ENCODE measurements at regions not wholly inside any gene's neighbourhood (a gene's known extent, or its start where the extent isn't known, plus 50 kb on each side); places are given as distances from the start of the nearest gene placed in this dataset.

DNA sequence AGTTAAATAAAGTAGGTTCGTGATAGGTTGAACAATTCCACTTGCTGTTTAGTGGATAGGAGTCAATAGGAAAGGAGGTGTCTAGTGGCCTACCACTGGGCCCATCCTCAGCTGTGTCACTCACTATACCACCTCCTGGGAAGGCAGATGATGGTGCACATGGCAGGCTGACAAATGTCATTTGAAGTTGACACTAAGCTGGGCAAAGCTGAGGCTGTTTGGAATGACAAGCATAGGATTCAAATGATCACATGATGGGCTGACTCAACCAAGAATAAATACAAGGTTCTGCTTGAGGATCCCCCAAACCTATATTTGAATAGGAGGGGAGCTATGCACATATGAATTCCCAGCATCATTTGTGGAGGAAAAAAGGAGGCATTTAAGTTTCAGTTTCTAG, 489.8 kb downstream of the RPS24 start:
- no peak for DNase-seq

DNA sequence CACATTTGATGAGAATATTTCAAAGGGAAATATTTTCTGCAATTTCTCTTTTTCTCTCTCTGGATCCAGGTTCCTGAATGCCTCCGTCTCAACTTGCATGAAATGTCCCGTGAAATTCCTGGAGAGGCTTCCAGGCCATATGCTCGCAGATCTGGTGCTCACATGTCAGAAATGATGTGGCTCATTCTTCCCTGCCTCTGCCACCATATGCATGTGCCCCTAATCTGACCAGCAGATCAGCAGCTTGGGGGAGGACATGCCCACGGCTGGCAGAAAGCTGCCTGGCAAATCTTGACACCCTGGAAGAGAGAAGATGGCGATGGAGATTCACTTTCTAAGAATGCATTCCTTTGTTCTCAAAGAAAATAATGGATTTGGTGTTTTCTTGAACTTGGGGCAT, 490.7 kb downstream of the RPS24 start:
- DNase-seq = no peak

DNA sequence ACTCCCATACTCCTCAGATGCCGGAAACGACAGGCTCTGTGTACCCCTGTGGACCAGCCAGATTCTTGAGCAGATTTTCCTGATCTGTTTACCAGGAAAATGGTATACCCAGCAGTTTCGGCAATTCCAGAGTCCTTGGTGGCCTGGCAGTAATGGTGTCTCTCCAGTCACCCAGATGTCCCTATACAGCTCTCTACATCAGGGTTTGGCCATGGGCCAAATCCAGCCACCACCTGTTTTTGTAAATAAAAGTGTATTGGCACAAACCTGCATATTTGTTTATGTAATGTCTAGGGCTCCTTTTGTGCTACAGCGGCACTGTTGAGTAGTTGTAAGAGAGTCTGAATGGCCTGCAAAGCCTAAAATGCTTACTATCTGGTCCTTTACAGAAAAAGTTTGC, 491.3 kb downstream of the RPS24 start:
- no peak for DNase-seq

DNA sequence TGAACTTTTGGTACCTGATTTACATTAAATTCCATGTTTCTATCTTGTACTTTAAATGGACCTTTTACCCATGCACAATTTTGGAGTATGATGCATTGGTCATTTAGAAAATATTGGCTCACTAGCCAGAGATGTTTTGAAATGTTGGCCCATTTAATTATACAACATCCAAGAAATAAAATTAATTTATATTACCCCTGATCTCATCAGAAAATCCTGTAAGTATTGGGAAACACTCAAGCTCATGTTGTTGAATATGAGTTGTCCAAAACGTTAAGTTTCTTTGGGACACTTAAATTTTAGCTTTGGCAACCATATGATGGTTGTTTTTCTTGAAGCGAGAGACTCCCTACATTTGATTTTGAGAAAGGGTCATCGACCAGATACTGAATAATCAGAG, 492.7 kb downstream of the RPS24 start:
- no peak for DNase-seq

DNA sequence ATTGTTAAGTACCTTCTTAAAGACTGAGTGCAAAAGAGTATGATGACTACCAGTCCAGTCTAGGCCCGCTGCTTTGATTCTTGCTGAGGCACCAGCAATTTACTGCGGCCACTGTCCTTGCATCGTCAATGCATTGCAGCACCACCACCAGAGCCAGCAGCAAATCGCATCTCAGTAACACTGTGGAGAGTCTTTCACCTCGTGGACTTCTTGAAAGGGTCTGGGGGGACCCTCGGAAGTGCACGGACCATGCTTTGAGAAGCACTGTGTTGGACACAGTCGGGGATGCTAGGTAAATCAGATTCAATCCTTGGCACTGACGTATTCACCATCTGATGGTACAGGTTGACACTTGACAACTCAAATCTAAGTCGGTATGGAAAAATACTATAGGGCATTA, 493.6 kb downstream of the RPS24 start:
- no peak for DNase-seq

DNA sequence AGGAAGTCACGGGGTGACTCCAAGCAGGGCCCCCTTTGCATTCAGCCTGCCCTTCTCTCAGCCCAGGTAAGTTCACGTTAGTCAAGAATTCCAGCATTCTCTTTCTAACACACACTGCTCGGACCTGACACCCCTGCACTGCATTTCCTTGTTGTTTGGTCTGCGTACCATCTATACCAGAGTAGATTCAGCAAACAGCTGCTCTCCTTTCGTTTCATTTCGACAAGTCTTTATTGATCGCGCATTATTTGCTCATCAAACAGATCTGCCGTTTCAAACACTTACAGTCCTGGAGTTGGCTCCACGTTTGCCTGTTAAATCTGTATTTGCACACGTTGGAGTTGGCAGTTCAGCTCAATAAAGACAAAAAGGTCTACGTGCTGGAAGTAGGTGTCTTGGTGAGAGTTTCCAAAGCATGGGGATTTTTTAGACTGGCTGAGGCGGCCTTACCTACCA, 495.1 kb downstream of the RPS24 start:
- no peak for DNase-seq

DNA sequence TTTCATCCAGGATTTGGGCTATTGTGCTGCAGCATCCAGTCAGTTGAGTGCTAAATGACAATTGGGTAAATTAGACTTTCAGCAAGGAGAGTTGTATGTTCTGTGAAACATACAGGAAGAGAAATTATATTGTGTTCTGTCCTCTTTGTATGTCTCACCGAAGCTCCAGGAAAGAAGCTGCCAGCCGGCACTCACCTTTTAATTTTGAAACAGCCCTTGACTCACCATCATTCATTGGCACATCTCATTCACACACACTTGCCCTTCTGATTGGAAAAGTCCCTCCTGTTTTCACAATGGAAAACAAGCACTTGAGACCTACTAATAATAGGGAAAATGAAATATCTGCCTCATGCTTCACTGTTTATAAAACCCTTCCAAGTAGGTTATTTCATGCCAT, 495.6 kb downstream of the RPS24 start:
- DNase-seq = no peak

DNA sequence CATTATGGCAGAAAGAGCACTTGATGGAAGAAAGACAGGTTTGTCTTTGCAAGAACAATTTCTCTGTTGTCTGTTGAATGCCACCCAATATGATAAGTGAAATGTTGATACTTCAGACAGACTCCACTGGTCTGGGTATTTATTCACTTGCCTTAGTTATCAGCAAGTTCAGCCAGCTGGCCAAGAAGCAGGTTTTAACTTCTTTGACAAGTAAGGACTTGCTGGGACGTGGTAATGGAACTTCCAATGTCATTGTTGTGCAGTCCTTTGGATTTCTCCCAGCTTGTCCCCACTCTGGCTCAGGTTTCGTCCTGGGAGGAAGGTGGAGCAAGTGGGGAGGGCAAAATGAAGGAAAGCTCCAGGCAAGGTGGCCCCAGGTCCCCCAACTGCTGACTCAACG, 497.4 kb downstream of the RPS24 start:
- no peak for DNase-seq

DNA sequence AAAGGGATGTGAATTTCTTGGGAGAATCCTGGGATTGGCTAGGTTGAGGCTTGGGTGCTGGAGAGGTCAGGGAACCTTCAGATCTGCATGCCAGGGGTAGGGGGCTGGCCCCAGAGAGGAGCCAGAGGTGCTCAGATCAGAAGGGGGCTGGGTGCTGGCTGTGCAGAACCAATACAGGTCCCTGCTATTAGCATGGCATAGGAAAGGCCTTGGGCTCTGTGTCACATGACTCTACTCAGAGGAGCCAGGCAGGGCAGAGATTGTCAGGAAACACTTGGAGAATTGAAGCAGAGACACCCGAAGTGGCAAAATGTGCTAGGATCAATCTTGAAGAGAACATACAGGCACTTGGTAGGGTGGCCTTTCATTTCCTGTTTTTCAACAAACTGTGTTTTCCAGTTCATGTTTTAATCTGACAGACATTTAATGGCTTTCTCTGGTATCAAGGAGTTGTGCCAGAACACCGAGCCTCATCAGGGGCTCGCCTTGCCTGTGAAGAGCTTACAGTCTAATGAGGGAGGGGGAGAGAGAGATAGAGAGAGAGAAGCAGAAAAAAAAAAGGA, 498.9 kb downstream of the RPS24 start:
- DNase-seq = peak in 3 of 4 experiments; percentile 31 to 59 (median 32)

DNA sequence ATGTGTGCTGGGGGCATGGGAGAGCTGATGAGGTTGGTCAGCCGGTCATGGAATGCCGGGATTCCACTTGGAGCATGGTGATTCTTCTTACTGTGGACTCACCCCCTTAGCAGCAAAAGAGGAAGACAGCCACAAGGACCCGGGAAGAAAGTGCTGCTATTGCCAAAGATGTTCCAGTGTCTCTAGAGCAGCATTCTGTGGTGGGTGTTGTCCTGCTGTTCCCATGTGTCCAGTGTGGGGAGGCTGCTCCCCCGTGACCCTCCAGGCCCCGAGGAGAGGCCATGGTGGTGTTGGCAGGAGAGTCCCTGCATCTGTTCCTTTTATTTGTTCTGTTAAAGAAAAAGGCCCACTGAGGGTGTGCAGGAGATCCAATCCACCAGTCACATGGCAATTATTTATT, 499.4 kb downstream of the RPS24 start:
- DNase-seq = peak; percentile 40 to 67 (median 60)

DNA sequence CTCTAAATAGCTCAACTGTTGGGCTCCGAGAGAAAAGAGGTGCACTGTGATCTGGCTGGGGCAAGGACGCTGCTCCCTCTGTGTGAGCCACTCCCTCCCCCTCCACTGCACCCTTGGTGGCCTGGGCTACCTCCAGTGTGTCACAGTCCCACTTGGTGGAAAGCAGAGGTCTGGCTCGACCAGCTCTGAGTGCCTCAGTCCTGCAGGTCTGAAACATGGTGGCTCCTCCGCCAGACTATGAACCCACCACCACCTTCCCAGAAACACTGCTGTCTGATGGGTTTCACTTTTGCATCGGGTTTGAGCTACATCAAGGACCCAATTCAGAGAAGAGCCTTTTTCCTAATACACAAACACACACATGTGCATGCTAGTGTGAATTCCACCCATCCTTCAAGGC, 500.1 kb downstream of the RPS24 start:
- no peak for DNase-seq

DNA sequence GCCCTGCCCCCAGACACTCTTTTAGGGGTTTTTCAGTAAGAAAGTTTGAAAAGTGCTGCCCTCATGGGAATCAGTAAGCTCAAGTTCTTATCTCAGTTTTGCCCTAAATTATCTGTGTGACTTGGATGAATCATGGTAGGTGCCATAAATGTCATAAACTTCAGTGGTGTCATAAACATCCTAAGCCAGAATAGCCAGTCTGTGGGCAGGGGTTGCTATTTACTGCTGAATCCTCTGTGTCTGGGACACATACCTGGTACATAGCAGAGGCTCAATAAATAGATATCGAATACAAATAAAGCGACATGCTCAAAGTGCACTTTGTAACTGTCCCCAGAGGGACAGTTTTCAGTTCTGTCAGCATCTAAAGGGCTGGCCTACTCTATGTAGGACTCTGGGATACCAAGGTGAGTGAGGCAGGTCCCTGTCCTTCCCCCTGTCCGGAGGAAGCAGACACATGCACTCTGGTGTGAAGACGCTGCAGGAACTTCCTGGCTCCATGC, 502.1 kb downstream of the RPS24 start:
- no peak for DNase-seq

DNA sequence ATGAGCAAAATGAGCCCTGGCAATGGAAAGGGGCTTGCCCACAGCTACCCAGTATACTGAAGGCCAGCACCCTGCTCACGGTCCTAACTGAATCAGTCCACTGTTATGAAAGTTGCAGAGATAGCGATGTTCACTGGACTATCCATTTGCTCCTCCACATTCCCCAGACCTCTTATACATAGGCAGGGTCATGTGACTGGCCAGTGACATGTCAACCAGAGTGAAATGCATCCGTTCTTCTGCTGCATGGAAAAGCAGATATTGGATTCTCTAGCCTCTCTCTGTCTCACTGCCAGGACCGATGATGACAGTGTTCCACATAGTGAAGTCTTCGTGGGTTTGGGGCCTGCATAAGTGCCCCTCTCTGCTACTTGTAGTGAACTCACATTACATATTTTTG, 503.4 kb downstream of the RPS24 start:
- no peak for DNase-seq

DNA sequence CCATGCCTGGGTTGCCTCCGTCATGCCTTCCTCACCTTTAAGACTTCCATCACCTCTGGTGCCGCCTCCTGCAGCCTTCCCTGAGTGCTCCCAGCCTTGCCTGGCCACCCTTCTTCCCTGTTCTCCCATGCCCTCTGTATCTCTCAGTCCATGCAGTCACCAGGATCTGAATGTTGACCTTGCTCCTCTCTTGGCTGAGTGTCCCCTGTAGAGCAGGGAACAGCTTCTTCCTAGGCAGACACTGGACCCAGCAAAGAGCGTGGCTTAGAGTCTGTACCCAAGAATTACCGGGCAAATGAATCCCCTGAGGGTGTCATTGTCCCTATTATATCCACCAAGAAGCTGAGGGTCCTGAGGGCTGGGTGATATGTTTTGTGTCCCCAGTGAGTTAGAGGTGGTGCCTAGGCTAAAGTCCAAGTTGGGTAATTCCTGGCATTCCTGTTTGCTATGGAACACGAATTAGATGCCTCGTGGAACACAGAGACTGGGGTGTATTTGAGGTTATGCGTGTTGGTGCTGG, 505.6 kb downstream of the RPS24 start:
- DNase-seq = no peak

DNA sequence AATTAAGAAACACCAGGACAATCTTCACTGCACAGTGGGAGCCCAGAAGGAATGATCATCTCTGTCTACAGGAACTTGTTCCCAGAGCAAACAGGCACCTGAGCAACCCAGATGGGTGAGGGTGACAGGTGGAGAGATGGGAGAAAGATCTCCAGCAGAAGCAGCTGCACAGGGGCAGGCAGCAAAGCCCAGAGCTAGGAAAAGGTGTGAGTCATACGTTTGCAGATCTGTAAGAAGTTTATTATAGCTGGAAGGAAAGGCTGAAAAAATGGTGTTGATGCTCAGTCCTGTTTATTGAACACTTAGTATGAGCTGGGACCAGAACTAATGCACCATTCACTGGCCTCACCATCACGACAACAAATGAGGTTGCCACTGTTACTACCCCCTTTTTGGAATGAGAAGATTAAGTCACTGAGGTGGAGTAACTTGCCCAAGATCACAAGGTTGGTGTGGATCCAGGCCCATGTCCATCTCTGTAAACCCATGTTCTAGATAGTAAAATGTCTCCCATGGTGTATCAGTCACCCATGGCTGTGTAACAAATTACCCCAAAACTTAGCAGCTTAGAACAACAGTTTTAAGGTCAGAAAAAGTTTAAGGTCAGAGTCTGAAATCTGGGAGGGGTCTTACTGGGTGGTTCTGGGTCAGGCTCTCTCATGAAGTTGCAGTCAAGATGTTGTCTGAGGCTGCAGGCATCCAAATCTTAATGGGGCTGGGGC, 506.9 kb downstream of the RPS24 start:
- no peak for DNase-seq

DNA sequence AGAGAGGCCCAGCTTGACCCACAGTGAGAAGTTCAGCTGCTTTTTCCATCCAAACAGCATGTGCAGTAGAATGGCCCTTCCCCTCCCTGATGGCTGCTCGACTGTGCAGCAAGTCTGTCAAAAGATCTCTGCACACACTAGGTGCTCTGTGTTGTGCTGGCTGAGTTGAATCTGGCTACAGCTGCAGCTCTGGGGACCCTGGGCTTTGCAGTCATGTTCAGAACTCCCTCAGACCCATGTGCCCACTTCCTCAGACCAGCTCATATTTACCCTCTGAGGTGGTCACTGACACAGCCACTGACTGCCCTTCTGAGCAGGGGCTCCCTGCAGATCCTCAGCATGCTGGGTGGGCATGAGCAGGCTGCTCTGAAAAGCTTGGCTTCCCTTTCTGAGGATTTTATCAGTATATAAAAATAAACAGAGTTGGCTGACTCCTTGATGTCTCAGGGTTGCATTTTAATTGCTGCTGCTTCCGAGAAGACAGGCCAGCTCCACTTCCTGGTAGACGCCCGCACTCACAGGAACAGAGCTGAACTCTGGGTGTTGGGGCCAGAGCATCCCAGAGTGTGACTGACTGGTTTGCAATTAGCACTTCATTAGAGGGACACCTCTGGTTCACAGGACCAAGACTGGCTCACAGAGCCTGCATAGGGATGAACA, 507.9 kb downstream of the RPS24 start:
- no peak for DNase-seq

DNA sequence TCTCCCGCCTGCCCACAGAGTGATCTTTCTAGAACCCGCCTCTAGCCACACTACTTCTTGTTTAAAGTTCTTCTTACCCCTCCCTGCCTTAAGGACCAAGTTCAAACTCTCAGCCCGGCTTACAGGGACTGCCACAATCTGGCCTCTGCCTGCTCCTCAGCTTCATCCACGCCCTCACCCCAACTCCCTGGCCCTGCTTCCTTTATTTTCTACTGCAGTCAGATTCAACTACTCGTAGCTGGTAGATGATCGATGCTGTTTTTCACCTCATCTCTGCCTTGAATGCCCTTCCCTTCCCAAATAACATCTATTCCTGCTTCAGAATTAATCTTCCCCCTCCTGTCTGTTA, 508.5 kb downstream of the RPS24 start:
- DNase-seq = no peak

DNA sequence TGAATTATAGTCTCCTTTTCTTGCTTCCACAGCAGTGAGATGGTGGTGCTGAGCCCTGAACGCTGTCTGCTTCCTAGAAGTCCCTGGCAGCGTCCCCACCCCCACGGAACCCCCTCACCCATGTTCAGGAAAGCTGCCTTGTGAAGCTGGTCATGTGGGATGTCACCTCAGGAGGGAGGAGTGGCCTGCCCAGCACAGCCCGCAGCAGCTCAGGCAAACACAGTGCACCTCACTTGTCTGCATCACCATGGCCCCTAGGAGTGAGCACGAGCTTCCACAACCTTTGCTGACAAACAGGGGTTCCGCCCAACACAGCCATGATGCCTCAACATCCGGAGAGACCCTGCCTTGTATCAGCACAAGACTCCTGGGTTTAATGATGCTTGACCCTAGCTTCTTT, 508.9 kb downstream of the RPS24 start:
- no peak for DNase-seq

DNA sequence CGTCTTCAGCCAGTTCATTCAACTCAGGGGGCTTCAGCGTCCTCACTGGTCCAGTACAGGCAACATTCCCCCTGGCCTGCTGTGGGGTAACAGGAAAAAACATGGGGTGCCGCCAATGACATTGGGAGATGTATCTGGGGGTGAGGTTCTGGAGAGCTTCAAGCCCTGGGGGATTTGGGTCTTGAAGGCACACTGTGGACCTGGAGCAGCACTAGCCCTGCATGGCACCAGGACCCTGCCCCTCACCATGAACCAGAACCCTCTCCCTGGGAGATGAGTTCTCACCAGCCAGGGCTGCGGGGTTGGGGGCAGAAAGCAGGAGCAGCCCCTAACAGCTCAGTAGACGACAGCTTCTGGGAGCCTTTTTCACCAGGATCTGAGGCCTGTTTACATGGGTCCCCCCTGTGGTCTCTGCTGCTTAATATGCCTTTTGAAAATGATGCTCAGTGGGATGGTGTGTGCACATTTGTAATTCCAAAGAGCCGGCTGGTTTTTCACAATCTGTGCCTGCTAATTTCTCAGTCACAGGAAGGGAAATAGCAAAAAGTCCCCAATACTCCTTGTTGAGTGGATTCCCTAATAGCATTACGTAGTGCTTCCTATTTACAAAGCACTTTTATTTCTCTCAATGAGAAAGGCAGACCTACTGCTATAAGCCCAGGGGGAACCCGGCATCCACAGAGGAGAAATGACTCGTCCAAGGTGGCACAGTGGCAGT, 509.5 kb downstream of the RPS24 start:
- DNase-seq = no peak

DNA sequence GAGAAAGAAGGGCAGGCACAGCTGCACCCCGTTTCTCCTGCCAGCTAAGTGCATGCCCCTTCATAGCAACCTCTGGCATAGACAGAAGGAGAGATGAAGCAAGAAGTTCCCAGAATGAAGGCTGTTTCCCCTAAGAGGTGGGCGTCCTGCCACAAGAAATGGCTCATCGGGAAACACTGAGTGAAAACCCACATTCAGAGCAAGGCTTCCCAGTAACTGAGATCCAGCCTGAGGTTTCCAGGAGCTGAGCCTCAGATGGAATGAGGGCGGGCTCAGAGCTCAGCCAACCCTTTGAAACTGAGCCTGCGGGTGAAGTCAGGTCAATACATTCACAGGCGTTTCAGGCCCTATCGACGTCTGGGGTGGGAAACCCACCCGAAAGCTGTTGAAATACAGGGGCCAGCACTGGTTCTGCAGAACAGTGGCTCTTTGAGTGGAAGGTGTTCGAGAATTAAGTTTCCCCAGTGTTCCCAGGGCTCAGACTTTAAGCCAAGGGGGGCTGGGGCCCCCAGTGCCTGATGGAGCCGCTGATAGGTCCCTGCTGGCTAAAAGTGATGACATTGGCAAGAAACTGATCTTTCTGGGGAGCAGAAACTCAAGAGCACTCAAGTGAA, 510.2 kb downstream of the RPS24 start:
- peak in 2 of 4 experiments; percentile 29 to 32 for DNase-seq

DNA sequence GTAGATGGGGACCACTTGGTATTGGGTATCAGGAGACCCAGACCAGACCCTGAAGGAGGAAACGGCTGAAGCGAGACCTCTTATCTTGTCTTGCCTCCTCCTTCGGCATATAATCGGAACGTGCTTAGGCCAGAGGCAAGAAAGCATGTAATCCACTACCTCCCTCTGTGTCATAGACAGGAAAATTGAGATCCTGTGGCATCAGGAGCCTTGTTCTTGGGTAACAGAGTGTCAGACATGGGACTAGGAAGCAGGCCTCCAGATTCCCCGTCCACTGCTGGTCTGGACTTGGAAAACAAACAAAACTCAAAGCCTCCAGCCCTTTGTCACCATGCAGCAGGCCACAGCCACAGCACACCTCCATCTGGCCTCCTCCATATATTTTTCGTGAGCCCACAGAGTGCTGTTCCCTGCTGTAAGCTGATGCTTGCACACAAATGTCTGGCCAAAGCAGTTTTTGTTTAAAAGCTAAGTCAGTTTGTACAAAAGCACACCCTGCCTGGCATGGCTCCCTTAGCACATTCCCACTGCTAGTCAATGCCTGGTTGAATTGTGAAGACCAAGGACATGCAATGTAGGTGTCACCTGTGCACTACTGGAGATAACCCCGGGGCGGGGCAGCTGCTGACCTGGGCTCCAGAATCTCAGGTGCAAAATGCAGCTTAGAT, 510.9 kb downstream of the RPS24 start:
- DNase-seq = no peak

DNA sequence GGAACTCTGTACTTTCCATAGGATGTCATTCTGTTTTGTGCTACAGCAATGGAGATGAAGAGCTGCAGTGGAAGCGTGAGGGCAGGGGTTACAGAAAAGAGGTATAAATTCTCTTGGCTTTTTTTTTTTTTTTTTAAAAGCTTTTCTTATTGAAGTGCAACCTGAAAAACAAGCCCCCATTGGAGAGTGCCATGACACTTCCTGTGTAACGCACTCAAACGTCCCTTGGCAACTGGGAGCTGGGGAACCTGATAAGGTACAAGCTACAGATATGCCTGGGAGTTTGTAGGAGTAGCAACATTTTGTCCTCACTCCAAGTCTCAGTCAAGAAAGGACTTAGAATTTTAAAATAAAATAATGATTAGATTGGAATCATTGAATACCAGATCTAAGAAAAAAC, 512.1 kb downstream of the RPS24 start:
- DNase-seq = no peak

All from suppressor macrophage (primary cell).